ENCODE measurements at regions not wholly inside any gene's neighbourhood (a gene's known extent, or its start where the extent isn't known, plus 50 kb on each side); places are given as distances from the start of the nearest gene placed in this dataset.
"Not testable (repeated sequence)": the region's sequence is repeated elsewhere in the genome, so short reads cannot be mapped to it uniquely, and the experiment has no call there.

- H3K4me3 ChIP-seq (ENCODE audit: low read depth, low read length), result no peak overlapping the region
Measured at GRCh38 chrX:139052461-139052860, 340.9 kb upstream of the FGF13 start.

GRCh38 chrX:139049465-139049864 is 337.9 kb upstream of the FGF13 start:
- H3K4me3 ChIP-seq (ENCODE audit: low read depth, low read length), result no peak overlapping the region

- H3K4me3 ChIP-seq (ENCODE audit: low read depth, low read length), result no peak overlapping the region
Measured at GRCh38 chrX:139044680-139045079, 333.2 kb upstream of the FGF13 start.

GRCh38 chrX:139039041-139039440 is 327.5 kb upstream of the FGF13 start:
- H3K4me3 ChIP-seq (ENCODE audit: low read depth, low read length), result no peak overlapping the region

- H3K4me3 ChIP-seq (ENCODE audit: low read depth, low read length), result no peak overlapping the region
Measured at GRCh38 chrX:139026811-139027210, 315.3 kb upstream of the FGF13 start.

- no peak overlapping the region for H3K4me3 ChIP-seq (ENCODE audit: low read depth, low read length)
Measured at GRCh38 chrX:139026406-139026805, 314.9 kb upstream of the FGF13 start.

GRCh38 chrX:139025816-139026215 is 314.3 kb upstream of the FGF13 start:
- no peak overlapping the region for H3K4me3 ChIP-seq (ENCODE audit: low read depth, low read length)

GRCh38 chrX:139023531-139023930 is 312.0 kb upstream of the FGF13 start:
- no peak overlapping the region for H3K4me3 ChIP-seq (ENCODE audit: low read depth, low read length)

GRCh38 chrX:139020801-139021200 is 309.3 kb upstream of the FGF13 start:
- H3K4me3 ChIP-seq (ENCODE audit: low read depth, low read length), result no peak overlapping the region

- H3K4me3 ChIP-seq (ENCODE audit: low read depth, low read length), result no peak overlapping the region
Measured at GRCh38 chrX:139018436-139018835, 306.9 kb upstream of the FGF13 start.

GRCh38 chrX:139015627-139016026 is 304.1 kb upstream of the FGF13 start:
- H3K4me3 ChIP-seq (ENCODE audit: low read depth, low read length), result no peak overlapping the region

GRCh38 chrX:139008185-139008584 is 296.7 kb upstream of the FGF13 start:
- H3K4me3 ChIP-seq (ENCODE audit: low read depth, low read length), result no peak overlapping the region

GRCh38 chrX:139003856-139004527 is 292.5 kb upstream of the FGF13 start:
- H3K4me3 ChIP-seq (ENCODE audit: low read depth, low read length), result not testable (repeated sequence)

- no peak overlapping the region for H3K4me3 ChIP-seq (ENCODE audit: low read depth, low read length)
Measured at GRCh38 chrX:139002319-139002718, 290.8 kb upstream of the FGF13 start.

- no peak overlapping the region for H3K4me3 ChIP-seq (ENCODE audit: low read depth, low read length)
Measured at GRCh38 chrX:138996268-138996667, 284.8 kb upstream of the FGF13 start.

- no peak overlapping the region for H3K4me3 ChIP-seq (ENCODE audit: low read depth, low read length)
Measured at GRCh38 chrX:138995458-138995857, 283.9 kb upstream of the FGF13 start.

GRCh38 chrX:138990425-138990824 is 278.9 kb upstream of the FGF13 start:
- H3K4me3 ChIP-seq (ENCODE audit: low read depth, low read length), result not testable (repeated sequence)

- H3K4me3 ChIP-seq (ENCODE audit: low read depth, low read length), result no peak overlapping the region
Measured at GRCh38 chrX:138986866-138987265, 275.3 kb upstream of the FGF13 start.

- no peak overlapping the region for H3K4me3 ChIP-seq (ENCODE audit: low read depth, low read length)
Measured at GRCh38 chrX:138986235-138986634, 274.7 kb upstream of the FGF13 start.

GRCh38 chrX:138982365-138982764 is 270.8 kb upstream of the FGF13 start:
- H3K4me3 ChIP-seq (ENCODE audit: low read depth, low read length), result no peak overlapping the region

GRCh38 chrX:138964501-138964900 is 253.0 kb upstream of the FGF13 start:
- no peak overlapping the region for H3K4me3 ChIP-seq (ENCODE audit: low read depth, low read length)

GRCh38 chrX:138962419-138962818 is 250.9 kb upstream of the FGF13 start:
- H3K4me3 ChIP-seq (ENCODE audit: low read depth, low read length), result not testable (repeated sequence)

- H3K4me3 ChIP-seq (ENCODE audit: low read depth, low read length), result no peak overlapping the region
Measured at GRCh38 chrX:138954976-138955375, 243.5 kb upstream of the FGF13 start.

Data from iPS-11a (cell line).